Pancreas (tissue), 10 donors: ENCODE measurements at regions not wholly inside any gene's neighbourhood (a gene's known extent, or its start where the extent isn't known, plus 50 kb on each side); places are given as distances from the start of the nearest gene placed in this dataset.
A peak's percentile ranks its signal among the peaks of the same experiment; 100 is the strongest.

Experiments used
- ATAC-seq, 4 donors: fragments of 200-7000 bp; cut with Tn5 transposase; one replicate each; pipeline versions ENCODE4 v1.8.0 to v1.9.1; 2020; ENCODE audit warnings: mild to moderate bottlenecking in 4 of 4, moderate library complexity in 4 of 4
- DNase-seq, 6 donors: peaks; one replicate each; pipeline ENCODE4 v3.0.0-alpha.2; 2020
- FAIRE-seq: peaks from 2 replicates; lab custom pipeline; 2012; peaks lifted over from hg19 to GRCh38; lab: Jason Lieb, UNC
- H3K27ac ChIP-seq, 4 donors: fragments of 200-600 bp; sonication (generic); 1 replicate in 3 of 4; 2 replicates in 1 of 4; pipeline versions ENCODE4 v1.5.0 to v1.8.0; 2020
- H3K27me3 ChIP-seq, 4 donors: fragments of 200-600 bp; one replicate each; pipeline ENCODE4 v1.8.0; 2021
- H3K36me3 ChIP-seq, 3 donors: fragments of 200-600 bp; sonication (generic) in 1 of 3; one replicate each; pipeline versions ENCODE4 v1.5.0 to v1.8.0; 2020 to 2021
- H3K4me1 ChIP-seq, 3 donors: fragments of 200-600 bp; one replicate each; pipeline ENCODE4 v1.8.0; 2021
- H3K4me3 ChIP-seq, 4 donors: fragments of 200-600 bp; sonication (generic) in 2 of 4; one replicate each; pipeline versions ENCODE4 v1.5.0 to v1.8.0; 2020 to 2021
- H3K9me3 ChIP-seq, 4 donors: fragments of 200-600 bp; one replicate each; pipeline ENCODE4 v1.8.0; 2021
- WGBS, 2 donors: extraction: QIAGEN DNeasy Blood & Tissue Kit; methylation state at CpG; one replicate each; pipeline ENCODE4 v1.1.7; 2013; 5-methylcytosine and 5-hydroxymethylcytosine counted together
- intact Hi-C, 3 donors: fragments of 100-400 bp; cut with DNase I; formaldehyde crosslinking; loops; one replicate each; pipeline versions ENCODE4 v1.11.1 to v1.14.2; 2022
- TF ChIP-seq, protein P1 (sequence below), 4 donors: fragments of 200-600 bp; sonication (generic) in 3 of 4; IDR thresholded peaks; one replicate each; pipeline versions ENCODE4 v1.5.0 to v1.8.0; 2021; ENCODE audit warnings: antibody characterized with exemption in 4 of 4
- donor health status: healthy with polysubstance abuse.
- donor health status: DM: no; HTN: no; CAD: no; lungs with moderate emphysema.
- donor health status: DM: no; HTN: no; CAD: no.
- donor health status: control.
- donor health status: control.
- donor health status: Bipolar disorder and iron deficiency.
- donor health status: DM: yes; HTN: yes; CAD: no.
- donor health status: DM: no; HTN: no; CAD: no.
- donor health status: DM: no; HTN: no; CAD: no.
- donor health status: DM: yes; HTN: yes; CAD: no.

DNA sequence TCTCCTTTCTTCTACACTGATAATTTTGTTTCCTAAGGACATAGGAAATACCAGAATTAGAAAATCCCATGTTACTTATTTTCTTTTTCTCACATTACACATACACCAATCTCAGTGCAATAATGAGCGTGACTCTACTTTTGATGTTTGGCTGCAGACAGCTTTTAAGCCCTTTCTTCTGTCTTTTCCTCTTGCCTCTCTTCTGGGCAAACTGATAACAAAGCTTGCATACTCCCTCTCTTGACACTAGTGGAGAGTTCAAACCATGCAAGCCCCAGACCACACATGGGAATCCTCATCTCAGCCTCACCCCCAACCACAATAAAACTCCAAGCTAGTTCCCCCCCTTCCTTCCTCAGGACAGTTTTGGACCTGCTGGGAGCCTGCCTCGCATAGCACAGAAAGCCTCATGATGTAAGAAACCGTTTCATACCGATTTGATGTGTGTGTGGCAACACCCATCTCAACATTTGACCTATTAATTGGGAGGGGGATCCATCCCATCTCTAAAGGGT, 161.9 kb downstream of the EMP1 start:
- intact Hi-C loops, result loop anchor here in 1 of 3 donors (10.0 kb wide), 1 partner anchor 176 kb away; no protein-coding TSS in a partner anchor
- WGBS, 2 donors, result 71% methylated on average over 4 of the region's 4 CpGs
- no peaks in the 10 kb centered on the region for H3K9me3 ChIP-seq
- no peak for FAIRE-seq
- no peak overlapping the region for H3K27ac ChIP-seq
- no peaks in the 10 kb centered on the region for H3K4me1 ChIP-seq
- TF ChIP-seq, protein P1, sequence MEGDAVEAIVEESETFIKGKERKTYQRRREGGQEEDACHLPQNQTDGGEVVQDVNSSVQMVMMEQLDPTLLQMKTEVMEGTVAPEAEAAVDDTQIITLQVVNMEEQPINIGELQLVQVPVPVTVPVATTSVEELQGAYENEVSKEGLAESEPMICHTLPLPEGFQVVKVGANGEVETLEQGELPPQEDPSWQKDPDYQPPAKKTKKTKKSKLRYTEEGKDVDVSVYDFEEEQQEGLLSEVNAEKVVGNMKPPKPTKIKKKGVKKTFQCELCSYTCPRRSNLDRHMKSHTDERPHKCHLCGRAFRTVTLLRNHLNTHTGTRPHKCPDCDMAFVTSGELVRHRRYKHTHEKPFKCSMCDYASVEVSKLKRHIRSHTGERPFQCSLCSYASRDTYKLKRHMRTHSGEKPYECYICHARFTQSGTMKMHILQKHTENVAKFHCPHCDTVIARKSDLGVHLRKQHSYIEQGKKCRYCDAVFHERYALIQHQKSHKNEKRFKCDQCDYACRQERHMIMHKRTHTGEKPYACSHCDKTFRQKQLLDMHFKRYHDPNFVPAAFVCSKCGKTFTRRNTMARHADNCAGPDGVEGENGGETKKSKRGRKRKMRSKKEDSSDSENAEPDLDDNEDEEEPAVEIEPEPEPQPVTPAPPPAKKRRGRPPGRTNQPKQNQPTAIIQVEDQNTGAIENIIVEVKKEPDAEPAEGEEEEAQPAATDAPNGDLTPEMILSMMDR (IDR thresholded peaks at IDR 0.05), result no peak
- no peaks in the 10 kb centered on the region for H3K36me3 ChIP-seq
- no peak for ATAC-seq
- no peak for DNase-seq
- H3K4me3 ChIP-seq, result no peak overlapping the region
- H3K27me3 ChIP-seq, result no peaks in the 10 kb centered on the region

DNA sequence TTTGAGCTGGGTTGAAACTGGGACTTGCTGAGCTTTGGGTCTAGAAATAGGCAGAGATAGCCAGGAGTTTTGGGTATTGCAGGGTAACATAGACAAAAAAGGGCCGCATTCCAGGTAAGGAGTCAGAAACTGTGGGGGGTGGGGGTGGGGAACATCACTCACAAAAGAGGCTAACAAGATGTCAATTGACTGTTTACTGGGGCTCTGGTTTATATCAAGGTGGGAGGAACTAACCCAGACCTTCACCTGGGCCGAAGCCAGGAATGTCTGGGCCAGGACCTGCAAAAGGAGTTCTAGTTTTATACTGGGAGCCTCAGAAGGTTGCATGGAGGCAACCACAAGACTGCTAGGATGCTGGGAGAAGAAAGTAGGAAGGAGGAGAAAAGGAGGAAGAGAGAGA, 154.4 kb downstream of the EMP1 start:
- intact Hi-C loops, result loop anchor here in 1 of 3 donors (10.0 kb wide), 1 partner anchor 184 kb away; no protein-coding TSS in a partner anchor
- H3K27ac ChIP-seq, result no peak overlapping the region
- 62 to 89% methylated on average over 2 of the region's 2 CpGs for WGBS, 2 donors
- DNase-seq (no peak), ATAC-seq (no peak), FAIRE-seq (no peak)
- no peaks in the 10 kb centered on the region for H3K9me3 ChIP-seq
- H3K4me1 ChIP-seq, result no peaks in the 10 kb centered on the region
- H3K4me3 ChIP-seq, result no peak overlapping the region
- H3K36me3 ChIP-seq, result no peaks in the 10 kb centered on the region
- TF ChIP-seq, protein P1 (IDR thresholded peaks at IDR 0.05), result no peak
- peaks cover 0 to 6% (median 0%) of the 10 kb centered on the region in 4 donors for H3K27me3 ChIP-seq

DNA sequence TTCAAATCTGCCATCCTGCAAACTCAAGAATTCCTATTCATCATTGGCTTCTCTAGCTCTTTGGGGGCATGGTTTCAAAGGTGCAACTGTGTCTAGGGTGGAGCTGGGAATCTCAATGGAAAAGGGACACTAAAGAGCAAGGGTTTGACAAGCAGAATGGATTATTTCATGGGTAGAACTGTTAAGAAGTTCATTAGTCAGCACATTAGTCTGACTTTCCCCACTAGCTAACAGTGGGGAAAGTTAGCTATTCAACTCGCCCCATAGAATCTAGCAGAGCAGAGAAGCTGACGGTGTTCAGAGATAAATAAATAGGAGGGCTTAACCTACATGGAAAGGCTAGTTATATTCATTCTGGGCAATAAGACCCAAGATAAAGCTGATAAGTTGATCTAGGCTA, 153.9 kb downstream of the EMP1 start:
- DNase-seq (no peak), FAIRE-seq (no peak), ATAC-seq (no peak)
- TF ChIP-seq, protein P1 (IDR thresholded peaks at IDR 0.05), result no peak
- Histone ChIP-seq H3K4me1 (no peaks in the 10 kb centered on the region), H3K27ac (no peak overlapping the region), H3K9me3 (no peaks in the 10 kb centered on the region), H3K4me3 (no peak overlapping the region), H3K27me3 (peaks cover 0 to 6% (median 0%) of the 10 kb centered on the region in 4 donors), H3K36me3 (no peaks in the 10 kb centered on the region)
- WGBS, 2 donors, result 76 to 95% methylated on average over 2 of the region's 2 CpGs
- intact Hi-C loops, result loop anchor here in 1 of 3 donors (10.0 kb wide), 1 partner anchor 184 kb away; no protein-coding TSS in a partner anchor

DNA sequence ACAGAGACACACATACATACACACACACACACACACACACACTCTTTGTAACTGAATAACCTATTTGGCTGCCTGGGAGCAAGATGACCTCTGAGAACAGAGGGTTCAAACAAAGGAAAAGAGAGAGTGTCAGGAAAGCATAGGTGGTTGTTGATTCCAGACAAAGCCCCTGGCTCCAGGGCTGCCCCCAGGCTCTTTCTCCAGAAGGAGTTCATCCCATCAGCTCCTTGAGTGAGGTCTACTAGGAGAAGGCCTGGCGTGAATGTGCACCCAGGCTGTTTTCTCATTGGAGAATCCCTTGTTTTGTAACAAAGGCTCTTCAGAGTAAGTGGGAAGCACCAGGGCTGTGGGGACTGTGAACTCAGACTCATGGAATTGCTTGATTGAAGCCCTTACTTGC, 151.9 kb downstream of the EMP1 start:
- ATAC-seq (no peak), FAIRE-seq (no peak), DNase-seq (no peak)
- Histone ChIP-seq H3K4me1 (no peaks in the 10 kb centered on the region), H3K36me3 (no peaks in the 10 kb centered on the region), H3K4me3 (no peak overlapping the region), H3K27me3 (peaks cover 0 to 6% (median 0%) of the 10 kb centered on the region in 4 donors), H3K27ac (no peak overlapping the region), H3K9me3 (no peaks in the 10 kb centered on the region)
- intact Hi-C loops, result no loop called here
- TF ChIP-seq, protein P1 (IDR thresholded peaks at IDR 0.05), result no peak
- WGBS, 2 donors, result 64 to 100% methylated on average over 1 of the region's 1 CpG

DNA sequence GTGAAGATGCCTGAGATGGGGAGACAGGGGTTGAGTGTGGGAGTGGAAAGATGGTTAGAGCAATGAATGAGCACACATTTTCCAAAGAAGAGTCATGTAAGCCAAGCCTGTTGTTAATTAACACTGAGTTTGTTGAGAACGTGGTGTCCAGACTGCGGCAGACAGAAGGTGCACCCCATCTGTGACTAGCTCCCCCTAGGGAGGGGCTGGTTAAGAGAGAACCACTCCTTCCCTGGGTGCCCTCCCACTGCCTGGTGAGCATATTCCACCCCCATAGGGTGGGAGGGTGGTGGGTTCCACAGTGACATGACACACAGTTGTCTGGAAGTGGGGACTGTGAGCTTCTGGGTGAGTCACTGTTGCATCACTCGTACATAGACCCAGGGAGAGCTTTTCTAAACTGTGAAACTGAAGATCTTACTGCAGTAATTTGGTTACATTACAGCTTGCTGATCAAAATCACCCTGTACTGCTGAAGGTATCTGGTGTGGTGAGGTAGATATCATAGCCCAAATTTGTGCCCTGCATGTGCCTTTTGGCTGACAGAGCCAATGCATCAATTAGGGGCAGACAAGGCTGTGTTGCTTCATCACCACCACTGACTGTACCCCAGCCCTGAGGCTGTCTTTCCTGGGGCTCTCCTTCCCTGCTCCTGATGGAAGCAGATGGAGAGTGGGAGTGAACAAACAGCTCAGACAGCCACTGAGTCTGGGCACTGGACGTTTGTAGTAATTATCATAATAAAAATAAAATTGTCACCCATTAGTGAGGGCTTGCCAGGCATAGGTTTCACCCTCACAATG, 150.9 kb downstream of the EMP1 start:
- DNase-seq (no peak), ATAC-seq (peak in 2 of 4 donors; percentile 22 to 54), FAIRE-seq (no peak)
- no peaks in the 10 kb centered on the region for H3K4me1 ChIP-seq
- H3K27me3 ChIP-seq, result peaks cover 0 to 4% (median 0%) of the 10 kb centered on the region in 4 donors
- TF ChIP-seq, protein P1 (IDR thresholded peaks at IDR 0.05), result no peak
- H3K27ac ChIP-seq, result no peak overlapping the region
- 44 to 59% methylated on average over 4 of the region's 4 CpGs for WGBS, 2 donors
- H3K4me3 ChIP-seq, result no peak overlapping the region
- intact Hi-C loops, result no loop called here
- H3K9me3 ChIP-seq, result no peaks in the 10 kb centered on the region
- no peaks in the 10 kb centered on the region for H3K36me3 ChIP-seq
